Thyroid gland (tissue), 4 donors: ENCODE measurements at regions not wholly inside any gene's neighbourhood (a gene's known extent, or its start where the extent isn't known, plus 50 kb on each side); places are given as distances from the start of the nearest gene placed in this dataset.

Source experiments
- DNase-seq, 2 donors: peaks; one replicate each; pipeline ENCODE4 v3.0.0-alpha.2; 2019
- H3K27ac ChIP-seq, 3 donors: fragments of 200-600 bp; sonication (generic); 1 replicate in 2 of 3; 2 replicates in 1 of 3; pipeline ENCODE4 v1.5.1; 2016 to 2019; ENCODE audit warnings: mild to moderate bottlenecking in 1 of 3, moderate library complexity in 1 of 3
- H3K27me3 ChIP-seq: fragments of 200-600 bp; sonication (generic); one replicate; pipeline ENCODE4 v1.5.1; 2019
- H3K36me3 ChIP-seq, 2 donors: fragments of 200-600 bp; sonication (generic); one replicate each; pipeline ENCODE4 v1.5.1; 2016 to 2019
- H3K4me1 ChIP-seq, 2 donors: fragments of 200-600 bp; sonication (generic); one replicate each; pipeline ENCODE4 v1.5.1; 2017 to 2019
- H3K4me3 ChIP-seq, 3 donors: fragments of 200-600 bp; sonication (generic); replicated peaks in 1 of 3; 1 replicate in 2 of 3; 2 replicates in 1 of 3; pipeline ENCODE4 v1.5.1; 2016; ENCODE audit warnings: mild to moderate bottlenecking in 1 of 3
- H3K9me3 ChIP-seq: fragments of 200-600 bp; sonication (generic); one replicate; pipeline ENCODE4 v1.5.1; 2017
- CTCF ChIP-seq, 6 experiments: fragments of 200-600 bp in 3 of 6; fragments of 450-650 bp in 3 of 6; sonication (generic) in 3 of 6; IDR thresholded peaks; one replicate each; pipeline ENCODE4 v1.5.1; 2016 to 2019; ENCODE audit warnings: antibody characterized with exemption in 6 of 6, mild to moderate bottlenecking in 2 of 6, inconsistent platforms in 1 of 6, moderate library complexity in 1 of 6
- POLR2A ChIP-seq, 2 donors: fragments of 450-650 bp; IDR thresholded peaks; one replicate each; pipeline ENCODE4 v1.6.1; 2017; ENCODE audit warnings: antibody characterized with exemption in 2 of 2, mild to moderate bottlenecking in 2 of 2, moderate library complexity in 1 of 2
- WGBS, 2 donors: methylation state at CpG; one replicate each; pipeline ENCODE4 v1.1.5; 2017; 5-methylcytosine and 5-hydroxymethylcytosine counted together
- intact Hi-C: fragments of 100-400 bp; cut with DNase I; formaldehyde crosslinking; loops from one replicate; pipeline ENCODE4 v1.15.1; 2023

GRCh38 chr5:66450237-66450636 is 146.0 kb upstream of the MAST4 start:
- WGBS, 2 donors, result 89 to 90% methylated on average over 6 of the region's 6 CpGs
- TF ChIP-seq CTCF (IDR thresholded peaks at IDR 0.05) (no peak), POLR2A (IDR thresholded peaks at IDR 0.05) (no peak)

GRCh38 chr5:66450988-66451387 is 145.2 kb upstream of the MAST4 start:
- H3K27ac ChIP-seq, result no peak overlapping the region
- no peaks in the 10 kb centered on the region for H3K27me3 ChIP-seq
- WGBS, 2 donors, result 82 to 92% methylated on average over 2 of the region's 2 CpGs
- no peaks in the 10 kb centered on the region for H3K4me1 ChIP-seq
- no peak overlapping the region for H3K4me3 ChIP-seq
- no peak for DNase-seq
- no peaks in the 10 kb centered on the region for H3K36me3 ChIP-seq
- intact Hi-C loops, result no loop called here
- H3K9me3 ChIP-seq, result no peaks in the 10 kb centered on the region
- TF ChIP-seq CTCF (IDR thresholded peaks at IDR 0.05) (no peak), POLR2A (IDR thresholded peaks at IDR 0.05) (no peak)

More at GRCh38 chr5:66450237-66450636, 146.0 kb upstream of the MAST4 start:
- Histone ChIP-seq H3K36me3 (no peaks in the 10 kb centered on the region), H3K27ac (no peak overlapping the region), H3K9me3 (no peaks in the 10 kb centered on the region), H3K4me1 (no peaks in the 10 kb centered on the region), H3K27me3 (no peaks in the 10 kb centered on the region), H3K4me3 (no peak overlapping the region)
- DNase-seq, result no peak
- intact Hi-C loops, result no loop called here

GRCh38 chr5:66452109-66452508 is 144.1 kb upstream of the MAST4 start:
- Histone ChIP-seq H3K9me3 (no peaks in the 10 kb centered on the region), H3K36me3 (no peaks in the 10 kb centered on the region), H3K27me3 (no peaks in the 10 kb centered on the region), H3K4me3 (no peak overlapping the region), H3K27ac (no peak overlapping the region), H3K4me1 (peaks cover 0 to 5% of the 10 kb centered on the region in 2 donors)
- DNase-seq, result no peak
- TF ChIP-seq POLR2A (IDR thresholded peaks at IDR 0.05) (no peak), CTCF (IDR thresholded peaks at IDR 0.05) (no peak)
- intact Hi-C loops, result no loop called here
- WGBS, 2 donors, result 67 to 73% methylated on average over 1 of the region's 1 CpG

DNA sequence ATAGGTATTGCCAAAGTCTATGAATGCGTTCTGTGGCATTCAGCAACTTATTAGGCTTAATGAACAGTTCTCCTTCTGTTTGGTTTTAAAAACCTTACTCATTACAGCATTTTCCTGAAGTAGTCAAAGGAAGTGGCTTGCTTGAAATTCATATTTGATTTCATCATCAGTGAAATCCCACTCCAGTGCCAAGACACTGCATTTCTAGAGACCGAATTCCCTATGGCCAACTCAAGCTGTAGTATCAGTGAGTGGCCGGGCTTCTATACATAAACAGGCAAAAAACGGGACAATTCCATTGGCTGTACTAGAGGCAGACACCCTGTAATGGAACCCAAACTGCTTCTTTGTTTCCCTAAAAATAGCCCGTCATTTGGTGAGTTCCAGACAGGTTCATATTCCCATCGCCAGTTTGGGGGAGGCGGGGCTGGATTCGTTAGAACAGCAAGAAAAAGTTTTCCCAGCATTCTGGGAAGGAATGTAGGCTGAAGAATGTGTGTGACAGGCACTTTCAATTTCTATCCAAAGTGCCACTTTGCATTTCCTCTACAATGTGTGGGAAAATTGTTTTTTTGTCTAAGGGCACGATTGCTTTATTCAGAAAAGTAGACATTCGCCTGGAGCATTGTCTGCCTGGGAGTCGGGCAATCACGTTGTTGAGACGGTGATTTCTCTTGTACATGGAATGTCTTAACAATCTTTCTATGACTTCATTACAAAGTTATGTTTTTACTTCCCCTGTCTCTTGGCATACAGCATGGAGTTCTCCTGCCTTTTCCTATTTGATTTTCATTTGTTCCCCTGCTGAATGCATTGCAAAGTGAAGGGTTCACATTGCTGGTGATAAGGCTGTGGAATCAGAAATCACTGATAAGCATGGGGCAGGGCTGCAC is 141.8 kb upstream of the MAST4 start:
- TF ChIP-seq CTCF (IDR thresholded peaks at IDR 0.05) (no peak), POLR2A (IDR thresholded peaks at IDR 0.05) (no peak)
- Histone ChIP-seq H3K27ac (no peak overlapping the region), H3K4me1 (peaks cover 0 to 7% of the 10 kb centered on the region in 2 donors), H3K4me3 (no peak overlapping the region), H3K27me3 (no peaks in the 10 kb centered on the region), H3K9me3 (no peaks in the 10 kb centered on the region), H3K36me3 (no peaks in the 10 kb centered on the region)
- WGBS, 2 donors, result 72 to 74% methylated on average over 13 of the region's 13 CpGs
- intact Hi-C loops, result no loop called here
- DNase-seq, result no peak

DNA sequence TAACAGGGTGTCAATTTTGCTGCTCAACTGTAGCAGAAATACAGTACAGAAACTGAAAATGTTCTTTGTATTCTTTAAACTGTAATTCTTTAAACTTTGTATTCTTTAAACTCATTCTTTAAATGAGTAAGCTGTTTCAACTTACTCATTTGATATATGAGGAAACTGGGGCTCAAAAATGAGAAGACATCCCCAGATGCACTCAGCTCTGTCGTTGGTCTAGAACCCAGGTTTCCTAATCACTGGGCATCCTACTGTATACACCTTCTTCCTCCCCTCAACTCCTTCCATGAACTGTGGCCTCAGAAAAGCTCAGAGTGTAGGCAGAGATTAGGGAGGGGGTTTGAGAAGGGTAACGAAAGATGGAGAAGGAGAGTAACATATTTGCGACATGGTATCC is 136.5 kb upstream of the MAST4 start:
- H3K4me1 ChIP-seq, result peaks cover 0 to 7% of the 10 kb centered on the region in 2 donors
- DNase-seq, result no peak
- H3K27me3 ChIP-seq, result no peaks in the 10 kb centered on the region
- H3K36me3 ChIP-seq, result no peaks in the 10 kb centered on the region
- intact Hi-C loops, result no loop called here
- no peak overlapping the region for H3K27ac ChIP-seq
- no peak for TF ChIP-seq POLR2A (IDR thresholded peaks at IDR 0.05)
- TF ChIP-seq CTCF (IDR thresholded peaks at IDR 0.05), result no peak
- no peak overlapping the region for H3K4me3 ChIP-seq
- WGBS, 2 donors, result 94% methylated on average over 3 of the region's 3 CpGs
- no peaks in the 10 kb centered on the region for H3K9me3 ChIP-seq
